ENCODE measurements at regions not wholly inside any gene's neighbourhood (a gene's known extent, or its start where the extent isn't known, plus 50 kb on each side); places are given as distances from the start of the nearest gene placed in this dataset.

DNA sequence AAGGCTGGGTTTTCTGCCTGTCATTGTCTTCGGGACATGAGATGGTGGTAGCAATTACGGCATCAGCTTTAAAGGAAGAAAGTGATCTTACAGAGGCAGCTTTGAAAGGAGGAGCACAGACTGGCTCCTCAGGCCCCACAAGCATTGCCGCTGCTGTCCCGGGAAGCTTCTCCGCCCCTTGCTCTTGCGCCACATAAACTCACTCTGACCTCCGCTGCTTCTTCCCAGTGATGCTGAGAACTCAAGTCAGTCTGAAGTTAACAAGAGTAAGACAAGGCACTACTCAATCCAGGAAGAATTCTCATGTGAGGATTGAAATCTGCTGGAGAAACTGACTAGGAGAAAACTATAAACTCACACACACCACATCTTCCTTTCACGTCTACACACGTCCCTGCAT is 112.4 kb upstream of the RIOK3 start:
- TF ChIP-seq, protein P1, sequence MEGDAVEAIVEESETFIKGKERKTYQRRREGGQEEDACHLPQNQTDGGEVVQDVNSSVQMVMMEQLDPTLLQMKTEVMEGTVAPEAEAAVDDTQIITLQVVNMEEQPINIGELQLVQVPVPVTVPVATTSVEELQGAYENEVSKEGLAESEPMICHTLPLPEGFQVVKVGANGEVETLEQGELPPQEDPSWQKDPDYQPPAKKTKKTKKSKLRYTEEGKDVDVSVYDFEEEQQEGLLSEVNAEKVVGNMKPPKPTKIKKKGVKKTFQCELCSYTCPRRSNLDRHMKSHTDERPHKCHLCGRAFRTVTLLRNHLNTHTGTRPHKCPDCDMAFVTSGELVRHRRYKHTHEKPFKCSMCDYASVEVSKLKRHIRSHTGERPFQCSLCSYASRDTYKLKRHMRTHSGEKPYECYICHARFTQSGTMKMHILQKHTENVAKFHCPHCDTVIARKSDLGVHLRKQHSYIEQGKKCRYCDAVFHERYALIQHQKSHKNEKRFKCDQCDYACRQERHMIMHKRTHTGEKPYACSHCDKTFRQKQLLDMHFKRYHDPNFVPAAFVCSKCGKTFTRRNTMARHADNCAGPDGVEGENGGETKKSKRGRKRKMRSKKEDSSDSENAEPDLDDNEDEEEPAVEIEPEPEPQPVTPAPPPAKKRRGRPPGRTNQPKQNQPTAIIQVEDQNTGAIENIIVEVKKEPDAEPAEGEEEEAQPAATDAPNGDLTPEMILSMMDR (IDR thresholded peaks at IDR 0.05; ENCODE audit: borderline replicate concordance, extremely low read depth, insufficient read depth): no peak
- Histone ChIP-seq H3K27ac (ENCODE audit: low read depth in 2 of 2, low read length in 2 of 2) (no peak overlapping the region), H3K9ac (ENCODE audit: low read length in 3 of 3) (no peak overlapping the region), H3K36me3 (ENCODE audit: control insufficient read depth in 2 of 3, insufficient read depth in 3 of 3, low read length in 3 of 3) (no peaks in the 10 kb centered on the region), H3K9me3 (ENCODE audit: control insufficient read depth in 2 of 3, insufficient read depth in 1 of 3, low read length in 3 of 3) (no peaks in the 10 kb centered on the region), H3K4me3 (ENCODE audit: low read length in 3 of 3) (no peak overlapping the region), H3K4me1 (ENCODE audit: control insufficient read depth in 2 of 3, insufficient read depth in 2 of 3, low read depth in 1 of 3, low read length in 3 of 3) (no peaks in the 10 kb centered on the region), H3K27me3 (ENCODE audit: control insufficient read depth, insufficient read depth, low read length) (no peaks in the 10 kb centered on the region)
- DNase-seq: peak in 1 of 5 donors; percentile 26
- no peak for FAIRE-seq
- intact Hi-C loops (cut with DNase I): no loop called here

DNA sequence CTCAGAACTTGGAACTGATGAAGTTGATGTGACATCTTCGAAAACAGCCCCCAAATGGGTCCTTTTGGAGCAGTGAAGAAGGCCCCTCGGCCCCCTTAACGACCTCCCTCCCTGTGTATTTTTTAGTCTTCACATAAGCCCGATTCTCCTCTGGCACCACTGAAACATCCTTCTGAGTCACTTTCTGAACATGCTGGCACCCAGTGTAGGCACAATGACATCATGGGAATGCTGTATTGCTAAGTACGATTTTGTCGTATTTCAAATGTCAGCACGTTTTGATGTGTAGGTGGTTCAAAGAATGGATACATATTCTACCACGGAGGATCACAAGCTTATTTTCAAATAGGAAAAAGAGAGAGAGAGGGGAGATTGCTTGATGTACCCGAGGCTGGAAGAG is 111.7 kb upstream of the RIOK3 start:
- DNase-seq: no peak

DNA sequence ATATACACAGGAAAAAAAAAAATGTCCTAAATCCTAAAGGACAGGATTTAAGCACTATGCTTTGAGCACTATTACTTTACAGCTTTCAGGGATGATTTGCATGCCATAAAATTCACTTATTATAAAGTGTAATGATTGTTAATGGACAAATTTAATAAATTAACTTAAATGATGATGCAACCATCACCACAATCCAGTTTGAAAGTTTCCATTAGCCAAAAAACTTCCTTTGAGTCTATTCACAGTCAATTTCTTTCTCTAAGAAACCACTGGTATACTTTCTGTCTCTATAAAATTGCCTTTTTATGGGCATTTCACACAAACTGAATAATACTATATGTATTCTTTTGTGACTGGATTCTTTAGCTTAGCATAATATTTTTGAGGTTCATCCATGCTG is 111.1 kb upstream of the RIOK3 start:
- no peak overlapping the region for H3K27ac ChIP-seq (ENCODE audit: low read depth in 2 of 2, low read length in 2 of 2)
- TF ChIP-seq, protein P1 (IDR thresholded peaks at IDR 0.05; ENCODE audit: borderline replicate concordance, extremely low read depth, insufficient read depth): no peak
- DNase-seq: no peak

More for the DNA sequence above, 111.7 kb upstream of the RIOK3 start:
- Histone ChIP-seq H3K27me3 (ENCODE audit: control insufficient read depth, insufficient read depth, low read length) (no peaks in the 10 kb centered on the region), H3K9ac (ENCODE audit: low read length in 3 of 3) (no peak overlapping the region), H3K36me3 (ENCODE audit: control insufficient read depth in 2 of 3, insufficient read depth in 3 of 3, low read length in 3 of 3) (no peaks in the 10 kb centered on the region), H3K4me3 (ENCODE audit: low read length in 3 of 3) (no peak overlapping the region), H3K9me3 (ENCODE audit: control insufficient read depth in 2 of 3, insufficient read depth in 1 of 3, low read length in 3 of 3) (no peaks in the 10 kb centered on the region), H3K27ac (ENCODE audit: low read depth in 2 of 2, low read length in 2 of 2) (no peak overlapping the region), H3K4me1 (ENCODE audit: control insufficient read depth in 2 of 3, insufficient read depth in 2 of 3, low read depth in 1 of 3, low read length in 3 of 3) (no peaks in the 10 kb centered on the region)
- intact Hi-C loops (cut with DNase I): no loop called here
- FAIRE-seq: no peak
- TF ChIP-seq, protein P1 (IDR thresholded peaks at IDR 0.05; ENCODE audit: borderline replicate concordance, extremely low read depth, insufficient read depth): no peak

DNA sequence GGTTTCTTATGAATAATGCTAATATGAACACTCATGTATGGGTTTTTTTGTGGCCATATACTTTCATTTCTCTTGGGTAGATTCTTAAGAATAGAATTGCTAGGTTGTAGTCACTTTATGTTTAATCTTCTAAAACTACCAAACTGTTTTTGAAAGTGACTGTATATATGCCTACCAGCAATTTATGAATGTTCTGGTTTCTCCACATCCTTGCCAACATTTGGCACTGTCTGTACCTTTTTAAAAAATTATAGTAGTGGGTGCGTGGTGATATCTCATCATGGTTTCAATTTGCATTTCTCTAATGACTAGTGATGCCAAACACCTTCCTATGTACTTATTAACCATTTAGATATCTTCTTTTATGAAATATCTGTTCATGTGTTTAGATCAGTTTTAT is 110.6 kb upstream of the RIOK3 start:
- Histone ChIP-seq H3K9me3 (ENCODE audit: control insufficient read depth in 2 of 3, insufficient read depth in 1 of 3, low read length in 3 of 3) (no peaks in the 10 kb centered on the region), H3K9ac (ENCODE audit: low read length in 3 of 3) (no peak overlapping the region), H3K4me1 (ENCODE audit: control insufficient read depth in 2 of 3, insufficient read depth in 2 of 3, low read depth in 1 of 3, low read length in 3 of 3) (no peaks in the 10 kb centered on the region), H3K36me3 (ENCODE audit: control insufficient read depth in 2 of 3, insufficient read depth in 3 of 3, low read length in 3 of 3) (no peaks in the 10 kb centered on the region), H3K27ac (ENCODE audit: low read depth in 2 of 2, low read length in 2 of 2) (no peak overlapping the region), H3K27me3 (ENCODE audit: control insufficient read depth, insufficient read depth, low read length) (no peaks in the 10 kb centered on the region), H3K4me3 (ENCODE audit: low read length in 3 of 3) (no peak overlapping the region)
- FAIRE-seq (no peak), DNase-seq (no peak)
- intact Hi-C loops (cut with DNase I): no loop called here
- TF ChIP-seq, protein P1 (IDR thresholded peaks at IDR 0.05; ENCODE audit: borderline replicate concordance, extremely low read depth, insufficient read depth): no peak

More for the DNA sequence above, 111.1 kb upstream of the RIOK3 start:
- Histone ChIP-seq H3K9me3 (ENCODE audit: control insufficient read depth in 2 of 3, insufficient read depth in 1 of 3, low read length in 3 of 3) (no peaks in the 10 kb centered on the region), H3K4me1 (ENCODE audit: control insufficient read depth in 2 of 3, insufficient read depth in 2 of 3, low read depth in 1 of 3, low read length in 3 of 3) (no peaks in the 10 kb centered on the region), H3K27me3 (ENCODE audit: control insufficient read depth, insufficient read depth, low read length) (no peaks in the 10 kb centered on the region), H3K36me3 (ENCODE audit: control insufficient read depth in 2 of 3, insufficient read depth in 3 of 3, low read length in 3 of 3) (no peaks in the 10 kb centered on the region), H3K9ac (ENCODE audit: low read length in 3 of 3) (no peak overlapping the region), H3K4me3 (ENCODE audit: low read length in 3 of 3) (no peak overlapping the region)
- intact Hi-C loops (cut with DNase I): no loop called here
- FAIRE-seq: no peak
